GM12878 (cell line): ENCODE measurements at regions not wholly inside any gene's neighbourhood (a gene's known extent, or its start where the extent isn't known, plus 50 kb on each side); places are given as distances from the start of the nearest gene placed in this dataset.

Source experiments
- ATAC-seq: fragments of 200-7000 bp; cut with Tn5 transposase; 3 replicates; pipeline ENCODE4 v1.9.1; 2020; ENCODE audit warnings: mild to moderate bottlenecking, moderate library complexity
- BruUV-seq: library from RNA; stranded (reverse); fragments of 400-500 nt; replicated peaks from 2 replicates; lab custom pipeline; 2021; lab: Mats Ljungman, UMichigan
- CTCF ChIA-PET: fragments of 300-600 bp; sonication (Branson Sonifier 250); formaldehyde crosslinking; extraction: SDS; loops from one replicate; lab custom pipeline; 2021; ENCODE audit warnings: inconsistent platforms; lab: Yijun Ruan, JAX
- POLR2A ChIA-PET: fragments of 350-600 bp; formaldehyde crosslinking; extraction: SDS; loops from one replicate; lab custom pipeline; 2021; ENCODE audit warnings: inconsistent platforms; lab: Charles Lee
- RAD21 ChIA-PET: fragments of 300-600 bp; sonication (Branson Sonifier 250); formaldehyde crosslinking; loops from one replicate; lab custom pipeline; 2023; ENCODE audit warnings: antibody characterized with exemption; ENCODE audit not compliant: unreplicated experiment; lab: Charles Lee
- SMC1A ChIA-PET: fragments of 300-600 bp; sonication (Branson Sonifier 250); formaldehyde crosslinking; loops from one replicate; lab custom pipeline; 2023; ENCODE audit not compliant: unreplicated experiment, uncharacterized antibody; lab: Charles Lee
- DNase-seq: peaks from one replicate; pipeline ENCODE4 v3.0.0-alpha.2; 2011; ENCODE audit warnings: low read depth, low spot score
- FAIRE-seq: peaks from 3 replicates; lab custom pipeline; 2011; peaks lifted over from hg19 to GRCh38; lab: Jason Lieb, UNC
- H2AFZ ChIP-seq: 2 replicates; pipeline ENCODE4 v1.6.0; 2011; ENCODE audit warnings: low read depth, low read length, control low read depth; ENCODE audit not compliant: control insufficient read depth
- H3K27ac ChIP-seq: 2 replicates; pipeline ENCODE4 v1.5.1; 2011; ENCODE audit warnings: control low read depth; ENCODE audit not compliant: control insufficient read depth, insufficient read depth
- H3K27me3 ChIP-seq, 2 experiments: replicated peaks in 1 of 2; 2 replicates each; pipeline versions ENCODE4 v1.6.0 to v1.6.1; 2011; ENCODE audit warnings: low read length in 1 of 2; ENCODE audit not compliant: control insufficient read depth in 2 of 2, insufficient read depth in 2 of 2
- H3K36me3 ChIP-seq, 2 experiments: 2 replicates each; pipeline ENCODE4 v1.5.1; 2011; ENCODE audit warnings: low read length in 1 of 2; ENCODE audit not compliant: control insufficient read depth in 2 of 2, insufficient read depth in 2 of 2
- H3K4me1 ChIP-seq: 2 replicates; pipeline ENCODE4 v1.6.1; 2011; ENCODE audit warnings: mild to moderate bottlenecking, low read length, moderate library complexity, mixed read lengths; ENCODE audit not compliant: control insufficient read depth, insufficient read depth
- H3K4me2 ChIP-seq: 2 replicates; pipeline ENCODE4 v1.6.0; 2011; ENCODE audit warnings: control low read depth; ENCODE audit not compliant: control insufficient read depth, insufficient read depth
- H3K4me3 ChIP-seq: fragments of 200-600 bp; sonication (generic); 2 replicates; pipeline ENCODE4 v1.5.1; 2016
- H3K79me2 ChIP-seq: 2 replicates; pipeline ENCODE4 v1.6.0; 2011; ENCODE audit warnings: low read length; ENCODE audit not compliant: control insufficient read depth, insufficient read depth
- H3K9ac ChIP-seq: 2 replicates; pipeline ENCODE4 v1.8.0; 2011; ENCODE audit warnings: low read length, control low read depth, mixed read lengths; ENCODE audit not compliant: control insufficient read depth, insufficient read depth
- H3K9me3 ChIP-seq: replicated peaks from 3 replicates; pipeline ENCODE4 v1.5.1; 2011; ENCODE audit warnings: mild to moderate bottlenecking, low read length; ENCODE audit not compliant: control insufficient read depth, insufficient read depth
- H4K20me1 ChIP-seq: 2 replicates; pipeline ENCODE4 v1.6.0; 2011; ENCODE audit not compliant: control insufficient read depth, insufficient read depth
- CHD1 ChIP-seq: IDR thresholded peaks from 2 replicates; pipeline ENCODE4 v1.6.1; 2012; ENCODE audit warnings: low read depth, low read length, improper control_type of control experiment
- FOXM1 ChIP-seq: IDR thresholded peaks from 2 replicates; pipeline ENCODE4 v1.6.1; 2012; ENCODE audit warnings: low read depth, mild to moderate bottlenecking, inconsistent platforms, low read length, moderate library complexity
- MTA2 ChIP-seq: fragments of 450-650 bp; IDR thresholded peaks from 2 replicates; pipeline ENCODE4 v1.6.1; 2016; ENCODE audit warnings: low read depth, mild to moderate bottlenecking, moderate library complexity
- NBN ChIP-seq: fragments of 450-650 bp; IDR thresholded peaks from 2 replicates; pipeline ENCODE4 v1.6.1; 2016
- NFYB ChIP-seq: IDR thresholded peaks from 2 replicates; pipeline ENCODE4 v1.6.1; 2011; ENCODE audit warnings: low read depth, mild to moderate bottlenecking, low read length, improper control_type of control experiment, moderate library complexity; ENCODE audit not compliant: insufficient read depth
- ZZZ3 ChIP-seq: IDR thresholded peaks from 2 replicates; pipeline ENCODE4 v1.6.1; 2011; ENCODE audit warnings: low read depth; ENCODE audit not compliant: control insufficient read depth, insufficient read length
- WGBS: methylation state at CpG from one replicate; pipeline ENCODE4 v1.1.6; 2016; ENCODE audit warnings: low lambda C conversion rate; ENCODE audit not compliant: insufficient replicate concordance, insufficient coverage; ENCODE audit errors: missing lambda C conversion rate; 5-methylcytosine and 5-hydroxymethylcytosine counted together
- in situ Hi-C: fragments of 300-500 bp; cut with MboI; formaldehyde crosslinking; loops from 9 replicates; pipeline ENCODE4 v1.14.3; 2018; ENCODE audit warnings: mixed read lengths
- intact Hi-C: fragments of 100-400 bp; cut with micrococcal nuclease; formaldehyde crosslinking; loops from one replicate; pipeline ENCODE4 v1.14.2; 2022; ENCODE audit not compliant: unreplicated experiment
- TF ChIP-seq, protein P1 (sequence below): IDR thresholded peaks from 2 replicates; pipeline ENCODE4 v1.6.1; 2012; ENCODE audit warnings: low read length, inconsistent platforms
- TF ChIP-seq, protein P2 (sequence below), 3 experiments: IDR thresholded peaks in 2 of 3; conservative IDR thresholded peaks in 1 of 3; 2 replicates each; pipeline ENCODE4 v1.5.1; 2011; ENCODE audit warnings: low read depth in 3 of 3, low read length in 3 of 3, mild to moderate bottlenecking in 3 of 3, control low read depth in 2 of 3, moderate library complexity in 2 of 3, inconsistent platforms in 1 of 3, mixed read lengths in 1 of 3; ENCODE audit not compliant: control insufficient read depth in 2 of 3, insufficient read depth in 1 of 3; ENCODE audit errors: extremely low read depth in 1 of 3
- TF ChIP-seq, protein P3 (sequence below): fragments of 450-650 bp; IDR thresholded peaks from 2 replicates; pipeline ENCODE4 v1.6.1; 2017; ENCODE audit warnings: borderline replicate concordance

DNA sequence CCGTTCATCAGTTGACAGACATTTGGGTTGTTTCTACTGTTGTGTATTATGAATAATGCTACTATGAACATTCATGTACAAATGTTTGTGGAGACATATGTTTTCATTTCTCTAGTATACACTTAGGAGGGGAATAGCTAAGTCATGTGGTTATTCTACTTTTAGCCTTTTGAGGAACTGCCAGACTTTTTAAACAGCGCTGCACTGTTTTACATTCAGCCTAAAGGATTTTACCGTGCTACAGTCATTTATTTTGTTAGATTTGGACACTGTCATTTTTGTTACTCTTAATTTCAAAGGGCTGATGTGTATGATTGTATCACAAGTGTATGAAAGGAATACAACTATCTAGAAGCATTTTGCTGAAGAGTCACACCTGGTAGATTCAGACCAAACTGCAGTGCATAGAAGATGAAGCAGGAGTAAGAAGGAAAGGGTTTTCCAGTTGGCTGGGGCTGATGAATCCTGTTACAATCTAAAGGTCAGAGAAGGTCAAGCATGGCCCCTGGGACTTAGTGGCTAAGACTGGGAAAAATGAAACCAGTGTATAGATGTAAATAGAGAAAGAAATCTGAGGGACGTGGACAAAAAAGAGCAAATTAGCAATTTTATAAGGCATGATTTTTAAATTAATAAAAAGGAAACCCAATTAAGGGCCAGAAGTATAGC is 509.7 kb downstream of the PSAT1 start:
- RAD21 ChIA-PET: no interaction called here
- no peak for FAIRE-seq

DNA sequence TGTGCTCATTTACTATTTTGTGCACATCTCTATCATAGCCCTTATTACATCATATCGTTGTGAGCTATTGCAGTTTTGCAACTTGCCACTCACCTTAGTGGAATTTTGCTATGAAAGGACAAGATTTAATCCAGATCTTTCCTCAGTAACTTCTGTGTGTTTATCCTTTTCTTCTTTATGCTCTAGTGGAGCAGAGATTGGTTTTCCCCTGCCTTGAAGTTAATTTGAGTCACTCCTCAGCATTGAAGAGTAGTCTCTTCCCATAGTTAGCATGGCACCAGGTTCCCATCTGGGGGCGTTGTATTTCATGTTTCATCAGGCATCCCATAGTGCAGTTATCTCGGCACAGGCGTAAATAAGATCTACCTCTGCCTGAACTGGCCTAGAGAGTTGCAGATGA is 510.4 kb downstream of the PSAT1 start:
- intact Hi-C loops (no loop called here), in situ Hi-C loops (no loop called here)
- Histone ChIP-seq H3K36me3 (no peaks in the 10 kb centered on the region), H3K4me2 (no peak overlapping the region), H3K27ac (no peak overlapping the region), H2AFZ (no peak overlapping the region), H3K4me3 (no peak overlapping the region), H4K20me1 (no peaks in the 10 kb centered on the region), H3K79me2 (no peaks in the 10 kb centered on the region), H3K9me3 (no peaks in the 10 kb centered on the region), H3K9ac (no peak overlapping the region), H3K4me1 (no peaks in the 10 kb centered on the region), H3K27me3 (no peaks in the 10 kb centered on the region)
- no peak for ATAC-seq
- ChIA-PET POLR2A (no interaction called here), SMC1A (no interaction called here), RAD21 (no interaction called here), CTCF (interaction anchor here (0.9 kb wide), 1 partner anchor 9 kb away, joined by 3 read pairs; no protein-coding TSS in a partner anchor)
- no peak for FAIRE-seq
- no peak for DNase-seq
- TF ChIP-seq MTA2 (no peak), NFYB (no peak), NBN (no peak), FOXM1 (no peak)
- TF ChIP-seq, protein P1, sequence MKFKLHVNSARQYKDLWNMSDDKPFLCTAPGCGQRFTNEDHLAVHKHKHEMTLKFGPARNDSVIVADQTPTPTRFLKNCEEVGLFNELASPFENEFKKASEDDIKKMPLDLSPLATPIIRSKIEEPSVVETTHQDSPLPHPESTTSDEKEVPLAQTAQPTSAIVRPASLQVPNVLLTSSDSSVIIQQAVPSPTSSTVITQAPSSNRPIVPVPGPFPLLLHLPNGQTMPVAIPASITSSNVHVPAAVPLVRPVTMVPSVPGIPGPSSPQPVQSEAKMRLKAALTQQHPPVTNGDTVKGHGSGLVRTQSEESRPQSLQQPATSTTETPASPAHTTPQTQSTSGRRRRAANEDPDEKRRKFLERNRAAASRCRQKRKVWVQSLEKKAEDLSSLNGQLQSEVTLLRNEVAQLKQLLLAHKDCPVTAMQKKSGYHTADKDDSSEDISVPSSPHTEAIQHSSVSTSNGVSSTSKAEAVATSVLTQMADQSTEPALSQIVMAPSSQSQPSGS: no peak
- TF ChIP-seq, protein P2, sequence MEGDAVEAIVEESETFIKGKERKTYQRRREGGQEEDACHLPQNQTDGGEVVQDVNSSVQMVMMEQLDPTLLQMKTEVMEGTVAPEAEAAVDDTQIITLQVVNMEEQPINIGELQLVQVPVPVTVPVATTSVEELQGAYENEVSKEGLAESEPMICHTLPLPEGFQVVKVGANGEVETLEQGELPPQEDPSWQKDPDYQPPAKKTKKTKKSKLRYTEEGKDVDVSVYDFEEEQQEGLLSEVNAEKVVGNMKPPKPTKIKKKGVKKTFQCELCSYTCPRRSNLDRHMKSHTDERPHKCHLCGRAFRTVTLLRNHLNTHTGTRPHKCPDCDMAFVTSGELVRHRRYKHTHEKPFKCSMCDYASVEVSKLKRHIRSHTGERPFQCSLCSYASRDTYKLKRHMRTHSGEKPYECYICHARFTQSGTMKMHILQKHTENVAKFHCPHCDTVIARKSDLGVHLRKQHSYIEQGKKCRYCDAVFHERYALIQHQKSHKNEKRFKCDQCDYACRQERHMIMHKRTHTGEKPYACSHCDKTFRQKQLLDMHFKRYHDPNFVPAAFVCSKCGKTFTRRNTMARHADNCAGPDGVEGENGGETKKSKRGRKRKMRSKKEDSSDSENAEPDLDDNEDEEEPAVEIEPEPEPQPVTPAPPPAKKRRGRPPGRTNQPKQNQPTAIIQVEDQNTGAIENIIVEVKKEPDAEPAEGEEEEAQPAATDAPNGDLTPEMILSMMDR (IDR thresholded peaks at IDR 0.05 in 2 of 3, conservative IDR thresholded peaks at IDR 0.05 in 1 of 3; ENCODE audit: control insufficient read depth in 2 of 3, extremely low read depth in 1 of 3, insufficient read depth in 1 of 3, low read depth in 3 of 3, low read length in 3 of 3): no peak
- 17% methylated on average over 4 of the region's 4 CpGs for WGBS
- no TSS peak for BruUV-seq

More for the DNA sequence above, 509.7 kb downstream of the PSAT1 start:
- BruUV-seq: no TSS peak
- in situ Hi-C loops: no loop called here
- ATAC-seq: no peak
- Histone ChIP-seq H3K4me1 (no peaks in the 10 kb centered on the region), H3K4me3 (no peak overlapping the region), H4K20me1 (no peaks in the 10 kb centered on the region), H3K27me3 (no peaks in the 10 kb centered on the region), H3K79me2 (no peaks in the 10 kb centered on the region), H3K27ac (no peak overlapping the region), H2AFZ (no peak overlapping the region), H3K4me2 (no peak overlapping the region), H3K9me3 (no peaks in the 10 kb centered on the region), H3K9ac (no peak overlapping the region), H3K36me3 (no peaks in the 10 kb centered on the region)
- ChIA-PET POLR2A (no interaction called here), SMC1A (no interaction called here), CTCF (interaction anchor here (0.6 kb wide), 1 partner anchor 84 kb away, joined by 3 read pairs; no protein-coding TSS in a partner anchor)
- DNase-seq: no peak
- WGBS: 42% methylated on average over 4 of the region's 4 CpGs
- TF ChIP-seq ZZZ3 (no peak), CHD1 (no peak)
- TF ChIP-seq, protein P3, sequence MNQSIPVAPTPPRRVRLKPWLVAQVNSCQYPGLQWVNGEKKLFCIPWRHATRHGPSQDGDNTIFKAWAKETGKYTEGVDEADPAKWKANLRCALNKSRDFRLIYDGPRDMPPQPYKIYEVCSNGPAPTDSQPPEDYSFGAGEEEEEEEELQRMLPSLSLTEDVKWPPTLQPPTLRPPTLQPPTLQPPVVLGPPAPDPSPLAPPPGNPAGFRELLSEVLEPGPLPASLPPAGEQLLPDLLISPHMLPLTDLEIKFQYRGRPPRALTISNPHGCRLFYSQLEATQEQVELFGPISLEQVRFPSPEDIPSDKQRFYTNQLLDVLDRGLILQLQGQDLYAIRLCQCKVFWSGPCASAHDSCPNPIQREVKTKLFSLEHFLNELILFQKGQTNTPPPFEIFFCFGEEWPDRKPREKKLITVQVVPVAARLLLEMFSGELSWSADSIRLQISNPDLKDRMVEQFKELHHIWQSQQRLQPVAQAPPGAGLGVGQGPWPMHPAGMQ: no peak
- intact Hi-C loops: no loop called here
